ENCODE measurements at regions not wholly inside any gene's neighbourhood (a gene's known extent, or its start where the extent isn't known, plus 50 kb on each side); places are given as distances from the start of the nearest gene placed in this dataset.

DNA sequence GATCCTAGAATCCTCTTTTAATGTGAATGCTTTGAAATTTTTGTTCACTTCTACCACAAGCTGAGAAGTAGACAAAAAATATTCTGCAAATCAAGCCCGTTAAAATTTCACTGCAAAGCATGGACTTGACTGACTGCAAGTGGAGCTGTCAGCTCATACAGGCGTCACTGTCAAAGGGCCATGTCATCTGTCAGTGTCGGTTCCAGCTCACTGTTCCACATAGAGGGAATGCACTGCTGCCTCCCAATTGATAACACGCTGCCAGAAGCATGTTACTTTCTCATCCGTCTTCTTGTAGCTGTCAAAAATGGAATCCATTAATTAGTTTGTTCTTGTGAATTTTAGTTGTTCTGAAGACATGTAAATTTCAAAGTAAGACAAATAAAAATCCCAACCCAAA, 50.4 kb upstream of the FBXL4 start:
- H3K4me3 ChIP-seq (ENCODE audit: low read length) = no peak overlapping the region
- TF ChIP-seq, protein P1, sequence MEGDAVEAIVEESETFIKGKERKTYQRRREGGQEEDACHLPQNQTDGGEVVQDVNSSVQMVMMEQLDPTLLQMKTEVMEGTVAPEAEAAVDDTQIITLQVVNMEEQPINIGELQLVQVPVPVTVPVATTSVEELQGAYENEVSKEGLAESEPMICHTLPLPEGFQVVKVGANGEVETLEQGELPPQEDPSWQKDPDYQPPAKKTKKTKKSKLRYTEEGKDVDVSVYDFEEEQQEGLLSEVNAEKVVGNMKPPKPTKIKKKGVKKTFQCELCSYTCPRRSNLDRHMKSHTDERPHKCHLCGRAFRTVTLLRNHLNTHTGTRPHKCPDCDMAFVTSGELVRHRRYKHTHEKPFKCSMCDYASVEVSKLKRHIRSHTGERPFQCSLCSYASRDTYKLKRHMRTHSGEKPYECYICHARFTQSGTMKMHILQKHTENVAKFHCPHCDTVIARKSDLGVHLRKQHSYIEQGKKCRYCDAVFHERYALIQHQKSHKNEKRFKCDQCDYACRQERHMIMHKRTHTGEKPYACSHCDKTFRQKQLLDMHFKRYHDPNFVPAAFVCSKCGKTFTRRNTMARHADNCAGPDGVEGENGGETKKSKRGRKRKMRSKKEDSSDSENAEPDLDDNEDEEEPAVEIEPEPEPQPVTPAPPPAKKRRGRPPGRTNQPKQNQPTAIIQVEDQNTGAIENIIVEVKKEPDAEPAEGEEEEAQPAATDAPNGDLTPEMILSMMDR (IDR thresholded peaks at IDR 0.05; ENCODE audit: insufficient read depth, low read depth, low read length, missing control alignments) = no peak
- DNase-seq (ENCODE audit: low read depth) = no peak
